OCI-LY1 (cell line): ENCODE measurements at regions not wholly inside any gene's neighbourhood (a gene's known extent, or its start where the extent isn't known, plus 50 kb on each side); places are given as distances from the start of the nearest gene placed in this dataset.

Experiments used
- H2AFZ ChIP-seq: fragments of 200-600 bp; sonication (generic), shearing (Covaris generic); 2 replicates; pipeline ENCODE4 v1.6.0; 2014; ENCODE audit warnings: antibody characterized with exemption, mild to moderate bottlenecking, low read length
- H3F3A ChIP-seq: fragments of 200-600 bp; sonication (generic), shearing (Covaris generic); 2 replicates; pipeline ENCODE4 v1.6.0; 2014; ENCODE audit warnings: mild to moderate bottlenecking, antibody characterized with exemption, low read length, moderate library complexity; ENCODE audit not compliant: insufficient read depth
- H3K27ac ChIP-seq: fragments of 200-600 bp; sonication (generic); 2 replicates; pipeline ENCODE4 v1.5.1; 2014; ENCODE audit warnings: low read length, mixed run types, mild to moderate bottlenecking, low read depth; ENCODE audit not compliant: poor library complexity, severe bottlenecking
- H3K27me3 ChIP-seq: fragments of 200-600 bp; sonication (generic); 2 replicates; pipeline ENCODE4 v1.6.0; 2014; ENCODE audit warnings: antibody characterized with exemption, mild to moderate bottlenecking, low read length, moderate library complexity; ENCODE audit not compliant: insufficient read depth
- H3K36me3 ChIP-seq: fragments of 200-600 bp; sonication (generic); 2 replicates; pipeline ENCODE4 v1.6.1; 2014; ENCODE audit warnings: mild to moderate bottlenecking, antibody characterized with exemption, low read length, moderate library complexity, mixed read lengths; ENCODE audit not compliant: insufficient read depth
- H3K4me1 ChIP-seq: fragments of 200-600 bp; sonication (generic); 2 replicates; pipeline ENCODE4 v1.5.1; 2014; ENCODE audit warnings: mild to moderate bottlenecking, low read length, moderate library complexity; ENCODE audit not compliant: insufficient read depth, severe bottlenecking
- H3K4me2 ChIP-seq: fragments of 200-600 bp; sonication (generic), shearing (Covaris generic); 2 replicates; pipeline ENCODE4 v1.6.1; 2014; ENCODE audit warnings: low read length
- H3K4me3 ChIP-seq: fragments of 200-600 bp; sonication (generic); 2 replicates; pipeline ENCODE4 v1.5.1; 2014; ENCODE audit warnings: low read length, low read depth, mild to moderate bottlenecking, mixed read lengths; ENCODE audit not compliant: poor library complexity, severe bottlenecking
- H3K79me2 ChIP-seq: fragments of 200-600 bp; shearing (Covaris generic); 2 replicates; pipeline ENCODE4 v1.6.1; 2016; ENCODE audit warnings: mixed run types, low read length, mixed read lengths; ENCODE audit not compliant: insufficient read depth
- H3K9ac ChIP-seq: fragments of 200-600 bp; sonication (generic), shearing (Covaris generic); 2 replicates; pipeline ENCODE4 v1.6.1; 2014; ENCODE audit warnings: mild to moderate bottlenecking, low read length, mixed read lengths
- H3K9me2 ChIP-seq: fragments of 200-600 bp; sonication (generic), shearing (Covaris generic); 2 replicates; pipeline ENCODE4 v1.6.1; 2014; ENCODE audit warnings: low read depth, mild to moderate bottlenecking, low read length, mixed read lengths
- H3K9me3 ChIP-seq: fragments of 200-600 bp; shearing (Covaris generic); 2 replicates; pipeline ENCODE4 v1.6.1; 2014; ENCODE audit warnings: low read length, mixed read lengths
- H4K20me1 ChIP-seq: fragments of 200-600 bp; sonication (generic), shearing (Covaris generic); 2 replicates; pipeline ENCODE4 v1.6.0; 2016; ENCODE audit warnings: mild to moderate bottlenecking, low read length; ENCODE audit not compliant: insufficient read depth
- CTCF ChIP-seq: fragments of 200-600 bp; sonication (generic), shearing (Covaris generic); IDR thresholded peaks from 2 replicates; pipeline ENCODE4 v1.5.1; 2017; ENCODE audit warnings: mild to moderate bottlenecking, antibody characterized with exemption, low read length, moderate library complexity, mixed read lengths
- EZH2 ChIP-seq: fragments of 200-600 bp; sonication (generic), shearing (Covaris generic); IDR thresholded peaks from 2 replicates; pipeline ENCODE4 v1.8.0; 2017; ENCODE audit warnings: borderline replicate concordance, mixed run types, mild to moderate bottlenecking, antibody characterized with exemption, low read length, moderate library complexity, mixed read lengths

- Histone ChIP-seq H3K9ac (no peak overlapping the region), H3K4me3 (no peak overlapping the region), H3K9me3 (peaks cover 2% of the 10 kb centered on the region; the same call in 1 of the 2 replicates), H3K27ac (no peak overlapping the region), H3K27me3 (no peaks in the 10 kb centered on the region), H3F3A (no peaks in the 10 kb centered on the region), H3K9me2 (no peaks in the 10 kb centered on the region), H3K36me3 (no peaks in the 10 kb centered on the region), H2AFZ (no peak overlapping the region), H3K79me2 (no peaks in the 10 kb centered on the region), H3K4me1 (no peaks in the 10 kb centered on the region), H4K20me1 (no peaks in the 10 kb centered on the region), H3K4me2 (no peak overlapping the region)
- TF ChIP-seq CTCF (no peak), EZH2 (no peak)
Measured at GRCh38 chr6:92608751-92609150, 810.6 kb downstream of the EPHA7 start.

GRCh38 chr6:92593201-92593600 is 826.2 kb downstream of the EPHA7 start:
- Histone ChIP-seq H3K27ac (no peak overlapping the region), H3K4me1 (no peaks in the 10 kb centered on the region), H3K4me2 (no peak overlapping the region), H3K36me3 (no peaks in the 10 kb centered on the region), H3K4me3 (no peak overlapping the region), H2AFZ (no peak overlapping the region), H3K9me3 (no peaks in the 10 kb centered on the region), H3K79me2 (no peaks in the 10 kb centered on the region), H3K9me2 (no peaks in the 10 kb centered on the region), H3F3A (no peaks in the 10 kb centered on the region), H4K20me1 (no peaks in the 10 kb centered on the region), H3K27me3 (no peaks in the 10 kb centered on the region), H3K9ac (no peak overlapping the region)
- TF ChIP-seq CTCF: no peak
- no peak for TF ChIP-seq EZH2

GRCh38 chr6:92589996-92590395 is 829.4 kb downstream of the EPHA7 start:
- Histone ChIP-seq H3K9ac (no peak overlapping the region), H3K9me3 (no peaks in the 10 kb centered on the region), H3K4me3 (no peak overlapping the region), H3K4me1 (peaks cover 6% of the 10 kb centered on the region), H3K4me2 (no peak overlapping the region), H3K36me3 (no peaks in the 10 kb centered on the region), H3F3A (no peaks in the 10 kb centered on the region), H2AFZ (no peak overlapping the region), H3K27ac (no peak overlapping the region), H4K20me1 (no peaks in the 10 kb centered on the region), H3K9me2 (no peaks in the 10 kb centered on the region), H3K79me2 (no peaks in the 10 kb centered on the region), H3K27me3 (no peaks in the 10 kb centered on the region)
- no peak for TF ChIP-seq CTCF
- TF ChIP-seq EZH2: no peak
